ENCODE measurements at regions not wholly inside any gene's neighbourhood (a gene's known extent, or its start where the extent isn't known, plus 50 kb on each side); places are given as distances from the start of the nearest gene placed in this dataset.

DNA sequence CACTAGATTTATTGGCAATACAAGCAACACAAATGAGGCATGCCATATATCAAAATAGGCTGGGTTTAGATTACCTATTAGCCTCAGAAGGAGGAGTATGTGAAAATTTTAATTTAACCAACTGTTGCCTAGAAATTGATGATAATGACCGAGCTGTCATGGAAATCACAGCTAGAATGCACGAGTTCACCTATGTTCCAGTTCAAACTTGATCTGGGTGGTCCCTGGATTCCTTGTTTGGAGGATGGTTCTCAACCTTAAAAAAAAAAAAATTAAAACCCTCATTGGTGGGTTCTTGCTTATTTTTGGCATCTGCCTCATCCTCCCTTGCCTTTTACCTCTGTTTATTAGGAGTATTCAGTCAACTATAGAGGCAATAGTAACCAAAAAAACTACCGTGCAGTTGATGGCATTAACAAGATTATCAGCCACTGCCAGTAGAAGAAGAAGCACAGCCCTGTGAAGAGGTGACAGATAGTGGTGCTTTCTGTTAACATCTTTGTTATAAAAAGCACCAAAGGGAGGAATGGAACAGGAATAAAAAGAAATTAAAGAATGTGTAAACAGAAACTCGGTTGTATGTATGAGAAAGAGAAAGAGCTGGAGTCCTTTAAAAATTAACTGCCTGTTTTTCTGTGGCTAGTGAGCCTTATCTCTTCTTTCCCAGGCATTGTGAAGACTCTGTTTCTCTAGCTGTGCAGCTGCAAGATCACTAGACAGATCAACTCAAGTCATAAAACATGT is 106.4 kb downstream of the ZNF429 start (continued):
- TF ChIP-seq, protein P1, sequence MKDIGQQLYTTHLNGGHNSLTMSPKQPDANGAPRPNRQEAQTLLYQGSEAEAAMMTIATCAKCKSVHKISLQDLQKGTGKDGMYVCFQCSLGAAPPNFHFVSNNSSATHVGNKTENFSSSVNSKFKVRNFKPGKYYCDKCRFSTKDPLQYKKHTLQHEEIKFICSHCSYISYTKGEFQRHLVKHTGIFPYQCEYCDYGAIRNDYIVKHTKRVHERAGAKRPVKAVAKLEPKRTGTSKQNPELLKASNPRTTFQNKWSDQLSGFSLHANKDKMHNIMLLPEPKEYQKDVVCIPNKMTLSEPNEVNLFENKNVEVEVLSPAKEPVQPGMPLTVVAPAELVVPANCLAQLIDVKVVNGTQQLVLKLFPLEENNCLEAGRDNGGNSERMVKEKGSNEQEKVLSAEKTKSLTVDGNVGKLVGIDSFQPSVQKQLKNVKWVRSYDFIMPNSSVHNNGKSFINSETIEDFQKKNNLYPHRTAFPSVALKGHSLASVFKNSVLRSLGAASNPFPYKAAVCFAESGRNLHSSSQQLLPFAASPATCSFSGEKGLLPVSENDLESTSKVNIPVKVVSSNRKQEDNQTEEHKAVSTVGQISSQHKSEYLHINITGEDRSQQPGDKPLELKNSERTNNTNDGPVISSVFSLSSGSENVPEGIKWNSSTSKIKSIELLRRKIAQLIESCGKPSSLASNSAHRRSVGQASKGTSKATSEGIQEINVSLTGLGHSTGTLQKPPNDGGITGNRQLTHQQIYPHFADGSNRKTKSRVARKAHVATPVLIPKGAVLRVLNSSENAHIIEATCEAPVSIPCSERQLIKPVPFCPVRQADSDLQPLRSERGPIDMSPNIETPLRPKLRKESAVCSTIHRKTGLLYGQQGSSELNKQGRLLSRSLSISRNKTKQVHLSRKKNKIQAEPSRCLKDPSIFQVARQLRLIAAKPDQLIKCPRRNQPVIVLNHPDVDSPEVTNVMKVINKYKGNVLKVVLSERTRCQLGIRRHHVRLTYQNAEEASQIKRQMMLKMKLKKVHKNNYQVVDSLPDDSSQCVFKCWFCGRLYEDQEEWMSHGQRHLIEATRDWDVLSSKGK (CRISPR knock-in tag; IDR thresholded peaks at IDR 0.05): no peak
- TF ChIP-seq KLF16 (IDR thresholded peaks at IDR 0.05): peak; percentile 71
- TF ChIP-seq SMC3 (conservative IDR thresholded peaks at IDR 0.05; ENCODE audit: insufficient read depth, low read depth, low read length): no peak
- no peak for TF ChIP-seq TCFL5 (CRISPR knock-in tag; conservative IDR thresholded peaks at IDR 0.05)
- TF ChIP-seq ZNF282 (CRISPR knock-in tag; IDR thresholded peaks at IDR 0.05): no peak
- peak; percentile 89 for TF ChIP-seq EP300 (IDR thresholded peaks at IDR 0.05; ENCODE audit: low read length)
- TF ChIP-seq ARNT (IDR thresholded peaks at IDR 0.05): no peak
- TF ChIP-seq CBX8 (IDR thresholded peaks at IDR 0.05; ENCODE audit: borderline replicate concordance, extremely low read depth, low read depth, low read length, poor library complexity, severe bottlenecking): no peak
- TF ChIP-seq FOXO4 (CRISPR knock-in tag; IDR thresholded peaks at IDR 0.05): no peak
- TF ChIP-seq SUPT5H (IDR thresholded peaks at IDR 0.05): no peak
- TF ChIP-seq MYNN (IDR thresholded peaks at IDR 0.05): no peak
- TF ChIP-seq MYNN (CRISPR knock-in tag; IDR thresholded peaks at IDR 0.05): no peak
- TF ChIP-seq CREM (IDR thresholded peaks at IDR 0.05; ENCODE audit: low read depth): no peak
- no peak for TF ChIP-seq MTF1 (CRISPR knock-in tag; IDR thresholded peaks at IDR 0.05; ENCODE audit: borderline replicate concordance)
- TF ChIP-seq MEIS2 (IDR thresholded peaks at IDR 0.05; ENCODE audit: partially characterized antibody): peak; percentile 73
- 0 out of 4 replicates have a peak, but pooled peaks of 1 of the 2 experiments have one; percentile 15 for TF ChIP-seq NONO (IDR thresholded peaks at IDR 0.05; ENCODE audit: low read depth in 2 of 2, low read length in 1 of 2)
- no peak for TF ChIP-seq E2F4 (CRISPR knock-in tag; IDR thresholded peaks at IDR 0.05; ENCODE audit: low read depth)
- TF ChIP-seq, protein P2, sequence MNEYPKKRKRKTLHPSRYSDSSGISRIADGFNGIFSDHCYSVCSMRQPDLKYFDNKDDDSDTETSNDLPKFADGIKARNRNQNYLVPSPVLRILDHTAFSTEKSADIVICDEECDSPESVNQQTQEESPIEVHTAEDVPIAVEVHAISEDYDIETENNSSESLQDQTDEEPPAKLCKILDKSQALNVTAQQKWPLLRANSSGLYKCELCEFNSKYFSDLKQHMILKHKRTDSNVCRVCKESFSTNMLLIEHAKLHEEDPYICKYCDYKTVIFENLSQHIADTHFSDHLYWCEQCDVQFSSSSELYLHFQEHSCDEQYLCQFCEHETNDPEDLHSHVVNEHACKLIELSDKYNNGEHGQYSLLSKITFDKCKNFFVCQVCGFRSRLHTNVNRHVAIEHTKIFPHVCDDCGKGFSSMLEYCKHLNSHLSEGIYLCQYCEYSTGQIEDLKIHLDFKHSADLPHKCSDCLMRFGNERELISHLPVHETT (CRISPR knock-in tag; conservative IDR thresholded peaks at IDR 0.05 in 1 of 2, IDR thresholded peaks at IDR 0.05 in 1 of 2): no peak
- no peak for TF ChIP-seq PURB (CRISPR knock-in tag; IDR thresholded peaks at IDR 0.05; ENCODE audit: low read depth)
- no peak for TF ChIP-seq ZNF785 (CRISPR knock-in tag; IDR thresholded peaks at IDR 0.05)
- TF ChIP-seq ZNF707 (CRISPR knock-in tag; conservative IDR thresholded peaks at IDR 0.05): no peak

Data from K562 (cell line).